Epithelial cell of proximal tubule (primary cell): ENCODE measurements at regions not wholly inside any gene's neighbourhood (a gene's known extent, or its start where the extent isn't known, plus 50 kb on each side); places are given as distances from the start of the nearest gene placed in this dataset.
"Not testable (repeated sequence)": the region's sequence is repeated elsewhere in the genome, so short reads cannot be mapped to it uniquely, and the experiment has no call there.

ENCODE experiments used
- DNase-seq: peaks from one replicate; pipeline ENCODE4 v3.0.0-alpha.2; 2011; ENCODE audit warnings: low read depth
- H3K4me3 ChIP-seq: 2 replicates; pipeline ENCODE4 v1.5.1; 2011; ENCODE audit warnings: low read depth, mild to moderate bottlenecking, low read length
- CTCF ChIP-seq: conservative IDR thresholded peaks from 2 replicates; pipeline ENCODE4 v1.5.1; 2012; ENCODE audit warnings: low read depth, mild to moderate bottlenecking, low read length

GRCh38 chr16:79943736-79944135 is 343.2 kb upstream of the MAF start:
- no peak for TF ChIP-seq CTCF
- no peak for DNase-seq
- no peak overlapping the region for H3K4me3 ChIP-seq

GRCh38 chr16:79938575-79938974 is 338.0 kb upstream of the MAF start:
- TF ChIP-seq CTCF: no peak
- H3K4me3 ChIP-seq: no peak overlapping the region
- DNase-seq: no peak

- not testable (repeated sequence) for H3K4me3 ChIP-seq, DNase-seq
These were observed 337.1 kb upstream of the MAF start for GRCh38 chr16:79937671-79938070.

GRCh38 chr16:79933603-79934002 is 333.1 kb upstream of the MAF start:
- no peak for DNase-seq
- TF ChIP-seq CTCF: no peak
- no peak overlapping the region for H3K4me3 ChIP-seq

GRCh38 chr16:79932572-79932971 is 332.0 kb upstream of the MAF start:
- no peak for TF ChIP-seq CTCF
- peak; percentile 40 for DNase-seq
- H3K4me3 ChIP-seq: no peak overlapping the region

DNA sequence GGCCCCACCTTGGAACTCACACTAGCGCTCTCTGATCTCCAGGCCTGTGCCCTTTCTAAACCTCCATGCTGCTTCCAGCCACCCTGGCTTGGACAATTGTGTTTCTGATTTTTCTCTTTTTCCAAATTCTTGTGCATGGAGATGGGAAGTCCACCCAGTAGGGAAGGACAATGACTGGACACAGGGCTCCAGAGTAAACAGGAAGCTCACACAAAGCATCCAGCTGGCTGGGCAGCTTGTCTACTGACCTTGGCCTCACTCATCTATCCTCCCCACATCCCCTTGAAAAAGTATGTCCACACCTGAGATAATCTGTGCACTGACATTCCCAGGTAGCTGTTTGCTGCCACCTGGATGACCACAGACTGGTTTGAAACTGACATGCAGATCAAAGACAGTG is 331.2 kb upstream of the MAF start:
- TF ChIP-seq CTCF: no peak
- no peak for DNase-seq
- no peak overlapping the region for H3K4me3 ChIP-seq

DNA sequence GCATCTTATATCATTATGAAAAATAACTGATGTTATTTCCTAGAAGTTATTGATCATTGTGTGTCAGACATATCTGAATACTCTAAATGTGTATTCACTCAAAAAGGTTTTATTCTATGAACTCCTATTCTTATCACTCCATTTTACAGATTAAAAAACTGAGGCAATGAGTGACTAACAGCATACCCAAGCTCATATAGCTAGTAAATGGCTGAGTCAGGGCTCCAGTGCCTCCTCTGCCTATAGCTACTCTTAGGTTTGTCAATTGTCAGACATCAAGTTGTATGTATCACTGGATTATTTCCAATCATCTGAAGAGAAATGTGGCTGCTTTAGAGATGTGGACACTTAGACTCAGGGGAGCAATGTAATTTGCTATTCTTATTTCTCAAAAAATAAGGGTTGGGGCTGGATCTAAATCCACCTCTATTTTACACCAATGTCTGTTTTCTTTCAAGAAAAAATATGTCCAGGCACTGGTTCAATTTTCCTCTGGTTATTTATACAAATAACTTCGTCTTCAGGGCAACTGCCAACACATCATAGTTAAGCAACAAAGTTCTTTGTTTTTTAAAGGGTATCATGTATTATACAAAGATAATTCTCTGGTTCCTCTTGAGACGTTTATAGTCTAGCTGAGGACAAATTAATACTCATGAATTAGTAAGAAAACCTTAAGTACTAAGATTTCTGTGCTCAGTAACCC is 328.9 kb upstream of the MAF start:
- DNase-seq: no peak
- H3K4me3 ChIP-seq: no peak overlapping the region
- TF ChIP-seq CTCF: no peak
